GM12892 (cell line): ENCODE measurements at regions not wholly inside any gene's neighbourhood (a gene's known extent, or its start where the extent isn't known, plus 50 kb on each side); places are given as distances from the start of the nearest gene placed in this dataset.

Experiments
- DNase-seq: peaks from one replicate; pipeline ENCODE4 v3.0.0; 2011; ENCODE audit not compliant: insufficient read length
- FAIRE-seq: peaks from 2 replicates; lab custom pipeline; 2011; peaks lifted over from hg19 to GRCh38; lab: Jason Lieb, UNC
- POLR2A ChIP-seq: IDR thresholded peaks from 2 replicates; pipeline ENCODE4 v1.6.1; 2011; ENCODE audit warnings: low read depth, low read length, control low read depth
- POLR2AphosphoS5 ChIP-seq: IDR thresholded peaks from 2 replicates; pipeline ENCODE4 v1.6.1; 2011; ENCODE audit warnings: low read depth, low read length, control low read depth
- TAF1 ChIP-seq: IDR thresholded peaks from 2 replicates; pipeline ENCODE4 v1.6.1; 2011; ENCODE audit warnings: low read depth, mild to moderate bottlenecking, control low read depth, low read length, borderline replicate concordance

DNA sequence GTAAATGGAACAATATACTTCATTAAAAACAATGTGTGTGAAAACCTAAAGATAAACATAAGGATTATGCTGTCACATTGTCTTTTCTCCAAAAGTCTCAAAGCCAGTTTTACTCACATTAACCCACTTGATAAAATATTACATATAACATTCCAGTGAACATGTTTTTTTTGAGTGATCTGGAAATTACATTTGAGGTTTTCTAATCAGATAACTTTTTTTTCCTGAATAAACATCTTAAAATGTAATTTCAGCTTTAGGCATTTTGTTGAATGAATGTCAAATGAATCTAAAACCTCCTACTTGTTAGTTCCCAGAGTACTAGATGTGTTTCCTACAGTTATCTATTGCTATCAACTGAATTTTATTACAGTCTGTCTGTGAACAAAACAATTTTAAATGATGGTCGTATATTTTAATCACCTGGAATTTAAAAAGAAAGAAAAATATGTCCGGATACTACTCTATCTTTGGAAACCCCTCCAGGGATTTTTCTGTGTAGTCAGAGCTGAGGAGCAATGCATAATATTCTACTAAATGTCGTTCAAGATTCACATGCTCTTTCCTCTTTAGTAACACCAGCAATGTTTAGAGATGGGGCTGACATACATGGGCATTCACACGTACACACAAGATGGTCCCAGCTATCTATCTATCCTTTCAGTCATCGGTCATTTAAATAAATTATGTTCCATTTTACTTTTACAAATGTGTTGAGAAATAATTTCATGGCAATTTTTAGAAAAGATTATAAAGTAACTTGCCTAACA is 283.9 kb downstream of the KLF12 start:
- peak; percentile 33 for FAIRE-seq
- no peak for DNase-seq
- TF ChIP-seq TAF1 = no peak
- no peak for TF ChIP-seq POLR2A
- no peak for TF ChIP-seq POLR2AphosphoS5

DNA sequence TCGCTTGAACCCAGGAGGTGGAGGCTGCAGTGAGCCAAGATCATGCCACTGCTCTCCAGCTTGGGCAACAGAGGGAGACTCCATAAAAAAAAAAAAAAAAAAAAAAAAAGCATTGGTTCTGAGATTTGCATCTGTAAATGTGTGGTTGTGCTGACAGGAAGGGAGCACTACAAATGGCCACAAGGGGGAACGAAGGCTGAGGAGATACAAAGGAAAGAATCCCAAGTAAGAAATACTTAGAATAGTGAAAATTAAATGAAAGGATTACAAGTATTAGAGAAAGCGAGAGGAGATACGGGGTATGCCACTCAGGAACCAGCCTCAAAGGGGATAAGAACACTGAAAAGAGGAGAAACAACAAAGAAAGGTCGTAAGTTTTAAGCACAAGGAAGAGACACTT is 284.9 kb downstream of the KLF12 start:
- no peak for TF ChIP-seq POLR2AphosphoS5
- TF ChIP-seq TAF1 = no peak
- TF ChIP-seq POLR2A = no peak
- no peak for DNase-seq
- no peak for FAIRE-seq

- no peak for DNase-seq
- no peak for FAIRE-seq
- TF ChIP-seq POLR2A = no peak
These were observed 289.2 kb downstream of the KLF12 start for GRCh38 chr13:73844986-73845385.

DNA sequence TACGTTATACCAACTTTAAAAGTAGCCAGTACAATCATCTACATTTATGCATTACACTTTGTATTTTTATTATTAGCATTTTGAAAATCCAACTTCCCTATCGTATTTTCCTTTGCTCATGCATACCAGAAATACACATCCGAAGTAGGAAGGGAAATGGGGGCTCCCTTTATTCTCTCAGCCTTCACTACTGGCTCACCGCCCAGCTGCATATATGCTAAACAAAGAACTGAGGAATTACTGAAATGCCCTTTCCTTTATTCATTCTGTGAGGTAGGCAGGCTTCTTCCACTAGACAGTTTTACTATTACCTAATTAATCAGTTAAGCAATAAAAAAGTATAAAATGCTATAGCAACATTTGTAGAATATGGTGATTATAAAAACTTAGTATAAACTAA is 291.6 kb downstream of the KLF12 start:
- no peak for DNase-seq
- TF ChIP-seq TAF1 (no peak), POLR2AphosphoS5 (no peak), POLR2A (no peak)
- FAIRE-seq = no peak

GRCh38 chr13:73842184-73842583 is 292.0 kb downstream of the KLF12 start:
- no peak for DNase-seq
- TF ChIP-seq POLR2AphosphoS5 (no peak), TAF1 (no peak), POLR2A (no peak)
- FAIRE-seq = peak; percentile 33

DNA sequence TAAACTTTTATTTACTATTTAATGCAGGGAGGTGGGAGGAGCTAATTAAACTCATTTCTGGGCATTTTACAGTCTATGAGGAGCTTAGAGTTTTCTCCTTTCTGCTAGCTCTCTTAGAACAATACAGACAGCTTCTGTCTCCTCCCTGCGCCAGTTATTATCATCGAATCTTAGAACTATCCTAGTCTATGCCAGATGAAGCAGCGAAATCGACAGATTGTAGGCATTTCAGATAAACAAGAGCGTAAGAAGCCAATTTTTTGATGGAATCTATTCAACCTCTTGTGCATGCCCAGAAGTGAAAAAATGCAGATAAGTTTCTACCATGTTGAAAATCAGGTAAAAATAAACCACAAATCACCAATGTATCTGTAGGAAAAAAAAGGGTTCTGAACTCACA is 297.1 kb downstream of the KLF12 start:
- no peak for DNase-seq
- no peak for TF ChIP-seq POLR2AphosphoS5
- TF ChIP-seq POLR2A = no peak
- TF ChIP-seq TAF1 = no peak
- FAIRE-seq = no peak

- TF ChIP-seq POLR2A = no peak
- FAIRE-seq (peak; percentile 92), DNase-seq (no peak)
These were observed 299.0 kb downstream of the KLF12 start for GRCh38 chr13:73835138-73835721.

DNA sequence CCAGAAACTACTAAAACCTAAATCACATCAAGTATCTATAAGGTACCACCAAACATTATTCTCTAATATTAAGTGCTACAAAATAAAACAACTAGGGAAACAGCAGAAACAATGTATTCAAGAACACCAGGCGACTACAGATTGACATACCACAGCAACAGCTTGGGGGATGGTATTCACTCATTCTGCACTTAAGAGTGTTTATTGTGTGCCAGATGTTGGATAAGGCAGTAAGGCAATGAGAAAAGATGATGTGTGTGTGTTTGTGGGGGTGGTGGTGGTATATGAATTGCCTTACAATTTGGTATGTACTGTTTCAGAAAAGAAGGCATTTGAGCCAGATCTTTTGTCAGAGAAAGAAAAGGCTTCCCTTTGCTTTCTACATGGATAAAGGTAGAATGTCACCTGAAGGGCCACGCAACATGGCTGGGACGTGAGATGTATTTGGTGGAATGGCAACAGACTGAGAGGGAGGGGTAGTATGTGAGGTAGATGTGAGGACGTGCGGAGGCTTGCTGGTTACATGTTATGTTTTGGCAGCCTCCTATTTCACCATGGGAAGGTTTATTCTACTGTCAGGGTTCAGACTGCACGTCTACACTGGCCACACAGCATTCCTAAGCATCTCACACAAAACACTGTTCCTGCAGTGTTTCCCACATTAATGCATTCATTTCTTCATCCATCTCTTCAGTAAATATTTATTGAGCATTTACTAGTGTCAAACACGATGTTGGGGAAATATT is 300.7 kb downstream of the KLF12 start:
- DNase-seq (no peak), FAIRE-seq (no peak)
- TF ChIP-seq POLR2A = no peak
- TF ChIP-seq TAF1 = no peak
- TF ChIP-seq POLR2AphosphoS5 = no peak

- TF ChIP-seq POLR2A (no peak), POLR2AphosphoS5 (no peak), TAF1 (no peak)
- DNase-seq (no peak), FAIRE-seq (no peak)
These were observed 301.4 kb downstream of the KLF12 start for GRCh38 chr13:73832825-73833224.

DNA sequence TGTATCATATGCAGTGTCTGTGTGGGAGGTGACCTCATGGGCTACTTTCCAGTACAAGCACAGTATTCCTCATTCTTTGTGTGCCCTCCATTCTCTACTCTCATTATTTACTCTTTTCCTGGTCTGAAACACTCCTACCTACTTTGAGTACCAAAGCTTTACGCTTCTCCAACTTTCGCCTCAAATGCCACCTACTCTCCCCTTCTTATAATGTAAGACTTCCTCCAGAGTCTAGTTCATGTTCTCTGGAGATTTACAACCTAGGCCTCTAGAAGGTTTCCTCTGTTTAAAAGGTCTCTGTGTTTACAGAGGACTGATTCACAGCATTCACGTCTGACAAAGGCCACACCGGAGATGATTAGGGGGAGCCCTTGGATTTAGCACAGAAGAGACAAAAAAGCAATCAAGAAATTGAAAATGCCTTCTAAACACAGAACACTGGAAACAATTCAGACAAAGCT is 302.0 kb downstream of the KLF12 start:
- FAIRE-seq (no peak), DNase-seq (no peak)
- TF ChIP-seq POLR2A = no peak
- TF ChIP-seq TAF1 = no peak
- no peak for TF ChIP-seq POLR2AphosphoS5

DNA sequence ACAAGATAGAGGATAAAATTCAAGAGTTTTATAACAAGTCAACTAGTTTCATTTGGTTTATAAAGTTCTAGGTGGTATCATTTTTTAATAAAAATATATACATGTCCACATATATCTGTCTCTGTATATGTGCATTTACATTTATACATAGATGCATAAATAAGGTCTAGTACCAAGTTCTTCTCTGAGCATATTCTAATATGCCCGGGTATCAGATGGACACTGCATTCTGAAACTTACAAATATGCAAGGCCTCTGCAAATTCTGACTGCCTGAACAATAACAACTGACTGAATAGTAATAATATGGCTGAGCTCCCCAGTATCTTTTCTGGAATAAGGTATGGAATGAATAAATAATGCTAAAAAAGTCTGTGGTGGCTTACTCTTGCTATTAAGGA is 304.8 kb downstream of the KLF12 start:
- DNase-seq (no peak), FAIRE-seq (no peak)
- no peak for TF ChIP-seq TAF1
- TF ChIP-seq POLR2A = no peak
- TF ChIP-seq POLR2AphosphoS5 = no peak

DNA sequence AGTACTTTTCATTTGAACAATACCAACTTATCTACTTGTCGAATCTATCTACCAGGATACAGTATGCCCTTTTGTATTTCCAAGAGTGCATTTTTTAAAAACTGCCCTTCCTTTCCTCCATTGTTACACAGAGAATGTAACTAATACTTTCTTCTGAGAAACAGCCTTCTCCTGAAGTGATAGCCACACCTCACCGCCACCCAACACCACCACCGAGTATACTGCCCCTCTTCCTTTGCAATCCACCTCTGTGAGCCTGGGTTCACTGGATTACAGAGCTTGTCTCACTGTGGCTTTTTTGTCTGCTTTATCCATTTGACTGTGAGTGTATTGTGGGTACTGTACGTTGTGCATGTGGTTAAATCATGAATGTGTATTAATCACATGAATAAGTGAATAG is 305.4 kb downstream of the KLF12 start:
- DNase-seq (no peak), FAIRE-seq (peak; percentile 56)
- no peak for TF ChIP-seq POLR2AphosphoS5
- TF ChIP-seq POLR2A = no peak
- TF ChIP-seq TAF1 = no peak

DNA sequence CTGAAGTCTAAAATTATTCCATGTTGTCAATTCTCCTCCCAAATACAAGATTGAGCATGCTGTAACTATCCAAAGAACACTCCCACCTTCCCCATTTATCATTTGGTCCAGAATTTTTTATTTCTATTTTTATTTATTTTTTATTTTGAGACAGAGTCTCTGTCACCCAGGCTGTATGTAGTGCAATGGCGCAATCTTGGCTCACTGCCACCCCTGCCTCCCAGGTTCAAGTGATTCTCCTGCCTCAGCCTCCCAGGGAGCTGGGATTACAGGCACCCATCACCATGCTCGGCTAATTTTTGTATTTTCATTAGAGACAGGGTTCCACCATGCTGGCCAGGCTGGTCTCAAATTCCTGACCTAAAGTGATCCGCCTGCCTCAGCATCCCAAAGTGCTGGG is 306.8 kb downstream of the KLF12 start:
- TF ChIP-seq POLR2A = no peak
- no peak for TF ChIP-seq POLR2AphosphoS5
- no peak for TF ChIP-seq TAF1
- FAIRE-seq (no peak), DNase-seq (no peak)
